ENCODE measurements at regions not wholly inside any gene's neighbourhood (a gene's known extent, or its start where the extent isn't known, plus 50 kb on each side); places are given as distances from the start of the nearest gene placed in this dataset.

DNA sequence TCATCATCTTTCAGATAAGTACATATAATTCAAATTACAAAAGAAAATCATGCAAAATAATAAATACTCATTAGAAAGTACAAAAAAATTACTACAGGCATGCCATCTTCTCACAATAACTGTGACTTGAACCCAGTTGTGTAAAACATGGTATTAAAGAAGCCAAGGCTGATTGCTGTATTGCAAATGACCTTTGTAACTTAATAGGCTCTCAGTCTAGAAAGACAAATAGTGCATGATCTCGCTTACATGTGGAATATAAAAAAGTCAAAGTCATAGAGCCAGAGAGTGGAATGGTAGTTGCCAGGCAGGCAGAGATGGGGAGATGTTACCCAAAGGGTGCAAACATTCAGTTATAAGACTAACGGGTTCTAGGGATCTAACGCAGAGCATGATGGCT, 626.1 kb downstream of the COL12A1 start:
- TF ChIP-seq EZH2 (IDR thresholded peaks at IDR 0.05; ENCODE audit: low read length, unreplicated experiment): no peak
- TF ChIP-seq, protein P1, sequence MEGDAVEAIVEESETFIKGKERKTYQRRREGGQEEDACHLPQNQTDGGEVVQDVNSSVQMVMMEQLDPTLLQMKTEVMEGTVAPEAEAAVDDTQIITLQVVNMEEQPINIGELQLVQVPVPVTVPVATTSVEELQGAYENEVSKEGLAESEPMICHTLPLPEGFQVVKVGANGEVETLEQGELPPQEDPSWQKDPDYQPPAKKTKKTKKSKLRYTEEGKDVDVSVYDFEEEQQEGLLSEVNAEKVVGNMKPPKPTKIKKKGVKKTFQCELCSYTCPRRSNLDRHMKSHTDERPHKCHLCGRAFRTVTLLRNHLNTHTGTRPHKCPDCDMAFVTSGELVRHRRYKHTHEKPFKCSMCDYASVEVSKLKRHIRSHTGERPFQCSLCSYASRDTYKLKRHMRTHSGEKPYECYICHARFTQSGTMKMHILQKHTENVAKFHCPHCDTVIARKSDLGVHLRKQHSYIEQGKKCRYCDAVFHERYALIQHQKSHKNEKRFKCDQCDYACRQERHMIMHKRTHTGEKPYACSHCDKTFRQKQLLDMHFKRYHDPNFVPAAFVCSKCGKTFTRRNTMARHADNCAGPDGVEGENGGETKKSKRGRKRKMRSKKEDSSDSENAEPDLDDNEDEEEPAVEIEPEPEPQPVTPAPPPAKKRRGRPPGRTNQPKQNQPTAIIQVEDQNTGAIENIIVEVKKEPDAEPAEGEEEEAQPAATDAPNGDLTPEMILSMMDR (conservative IDR thresholded peaks at IDR 0.05; ENCODE audit: low read depth, low read length): no peak
- no peak for TF ChIP-seq EZH2phosphoT487 (IDR thresholded peaks at IDR 0.05; ENCODE audit: borderline replicate concordance, low read length)
